HG03432 (cell line): ENCODE measurements at regions not wholly inside any gene's neighbourhood (a gene's known extent, or its start where the extent isn't known, plus 50 kb on each side); places are given as distances from the start of the nearest gene placed in this dataset.
"Not testable (repeated sequence)": the region's sequence is repeated elsewhere in the genome, so short reads cannot be mapped to it uniquely, and the experiment has no call there.

Experiments
- ATAC-seq: cut with Tn5 transposase; IDR thresholded peaks from one replicate; pipeline ENCODE4 v1.9.1; 2021; ENCODE audit warnings: mild to moderate bottlenecking, moderate library complexity; ENCODE audit not compliant: unreplicated experiment

- no peak for ATAC-seq
Observed at GRCh38 chr2:59249441-59250306, 1008.5 kb upstream of the FANCL start.

- ATAC-seq, result no peak
Observed at GRCh38 chr2:59239146-59239545, 998.0 kb upstream of the FANCL start.

- no peak for ATAC-seq
Observed at GRCh38 chr2:59237311-59237710, 996.2 kb upstream of the FANCL start.

GRCh38 chr2:59236723-59237122 lies 995.6 kb upstream of the FANCL start:
- ATAC-seq, result no peak

- no peak for ATAC-seq
Observed at GRCh38 chr2:59233920-59234319, 992.8 kb upstream of the FANCL start.

- no peak for ATAC-seq
Observed at GRCh38 chr2:59233448-59233847, 992.3 kb upstream of the FANCL start.

GRCh38 chr2:59232394-59233165 lies 991.5 kb upstream of the FANCL start:
- ATAC-seq, result peak; percentile 91

GRCh38 chr2:59226362-59226761 lies 985.2 kb upstream of the FANCL start:
- not testable (repeated sequence) for ATAC-seq

- ATAC-seq, result no peak
Observed at GRCh38 chr2:59223742-59224141, 982.6 kb upstream of the FANCL start.

GRCh38 chr2:59217360-59217759 lies 976.2 kb upstream of the FANCL start:
- ATAC-seq, result no peak

- no peak for ATAC-seq
Observed at GRCh38 chr2:59206361-59206760, 965.2 kb upstream of the FANCL start.

- ATAC-seq, result no peak
Observed at GRCh38 chr2:59204040-59204439, 962.9 kb upstream of the FANCL start.

GRCh38 chr2:59196491-59196890 lies 955.4 kb upstream of the FANCL start:
- no peak for ATAC-seq

GRCh38 chr2:59195851-59196250 lies 954.7 kb upstream of the FANCL start:
- ATAC-seq, result no peak

- ATAC-seq, result no peak
Observed at GRCh38 chr2:59191781-59192180, 950.7 kb upstream of the FANCL start.

GRCh38 chr2:59190518-59190917 lies 949.4 kb upstream of the FANCL start:
- no peak for ATAC-seq

- ATAC-seq, result no peak
Observed at GRCh38 chr2:59184276-59185020, 943.3 kb upstream of the FANCL start.

- no peak for ATAC-seq
Observed at GRCh38 chr2:59183070-59183469, 941.9 kb upstream of the FANCL start.

- peak; percentile 47 for ATAC-seq
Observed at GRCh38 chr2:59182249-59182648, 941.1 kb upstream of the FANCL start.

- ATAC-seq, result no peak
Observed at GRCh38 chr2:59181347-59181746, 940.2 kb upstream of the FANCL start.

- ATAC-seq, result no peak
Observed at GRCh38 chr2:59180621-59181020, 939.5 kb upstream of the FANCL start.
